IMR-90 (cell line): ENCODE measurements at regions not wholly inside any gene's neighbourhood (a gene's known extent, or its start where the extent isn't known, plus 50 kb on each side); places are given as distances from the start of the nearest gene placed in this dataset.

Experiments used
- ATAC-seq: fragments of 200-7000 bp; cut with Tn5 transposase; 2 replicates; pipeline ENCODE4 v1.9.1; 2020; ENCODE audit warnings: low read depth, mild to moderate bottlenecking, moderate library complexity
- BruUV-seq: library from RNA; stranded (reverse); fragments of 400-500 nt; replicated peaks from 2 replicates; lab custom pipeline; 2021; lab: Mats Ljungman, UMichigan
- CTCF ChIA-PET: fragments of 300-600 bp; formaldehyde crosslinking; extraction: SDS; loops from one replicate; lab custom pipeline; 2021; ENCODE audit warnings: antibody characterized with exemption; lab: Yijun Ruan, JAX
- POLR2A ChIA-PET: fragments of 300-600 bp; sonication (Branson Sonifier 250); formaldehyde crosslinking; loops from one replicate; lab custom pipeline; 2022; ENCODE audit warnings: antibody characterized with exemption; ENCODE audit not compliant: unreplicated experiment; lab: Charles Lee
- DNase-seq: peaks from one replicate; pipeline ENCODE4 v3.0.0; 2013
- H2AFZ ChIP-seq: replicated peaks from 2 replicates; pipeline ENCODE3; 2013; ENCODE audit warnings: low read length, mild to moderate bottlenecking; ENCODE audit not compliant: poor library complexity
- H2AK5ac ChIP-seq: 2 replicates; pipeline ENCODE4 v1.6.1; 2013; ENCODE audit warnings: low read depth, low read length, inconsistent platforms
- H2AK9ac ChIP-seq: replicated peaks from 2 replicates; pipeline ENCODE3; 2013; ENCODE audit warnings: mild to moderate bottlenecking, low read depth, low read length, moderate library complexity; ENCODE audit not compliant: poor library complexity
- H2BK120ac ChIP-seq: 2 replicates; pipeline ENCODE4 v1.6.1; 2013; ENCODE audit warnings: low read depth, low read length, inconsistent platforms
- H2BK15ac ChIP-seq: 3 replicates; pipeline ENCODE4 v1.6.1; 2013; ENCODE audit warnings: low read depth, low read length, inconsistent platforms
- H2BK20ac ChIP-seq: 2 replicates; pipeline ENCODE4 v1.6.1; 2013; ENCODE audit warnings: low read depth, mild to moderate bottlenecking, inconsistent platforms, low read length, moderate library complexity
- H2BK5ac ChIP-seq: 2 replicates; pipeline ENCODE4 v1.6.1; 2013; ENCODE audit warnings: mild to moderate bottlenecking, low read depth, low read length, inconsistent platforms; ENCODE audit not compliant: poor library complexity, severe bottlenecking
- H3K14ac ChIP-seq: replicated peaks from 2 replicates; pipeline ENCODE4 v1.6.1; 2013; ENCODE audit warnings: low read depth, low read length, inconsistent platforms
- H3K18ac ChIP-seq: 2 replicates; pipeline ENCODE4 v1.6.1; 2013; ENCODE audit warnings: low read depth, low read length, control low read depth
- H3K23ac ChIP-seq: 2 replicates; pipeline ENCODE4 v1.6.1; 2013; ENCODE audit warnings: low read depth, low read length, inconsistent platforms
- H3K27ac ChIP-seq: 2 replicates; pipeline ENCODE4 v1.5.1; 2013; ENCODE audit warnings: mild to moderate bottlenecking, control low read depth, low read length; ENCODE audit not compliant: insufficient read depth
- H3K27me3 ChIP-seq: 2 replicates; pipeline ENCODE4 v1.6.1; 2013; ENCODE audit warnings: low read length; ENCODE audit not compliant: control insufficient read depth, insufficient read depth
- H3K36me3 ChIP-seq: 2 replicates; pipeline ENCODE4 v1.6.1; 2013; ENCODE audit warnings: low read length, mixed read lengths; ENCODE audit not compliant: control insufficient read depth, insufficient read depth
- H3K4ac ChIP-seq: 2 replicates; pipeline ENCODE4 v1.6.1; 2013; ENCODE audit warnings: low read depth, low read length, inconsistent platforms
- H3K4me1 ChIP-seq: 2 replicates; pipeline ENCODE4 v1.6.1; 2013; ENCODE audit warnings: low read length, mixed read lengths; ENCODE audit not compliant: control insufficient read depth, insufficient read depth
- H3K4me2 ChIP-seq: 2 replicates; pipeline ENCODE4 v1.6.1; 2013; ENCODE audit warnings: low read depth, mild to moderate bottlenecking, control low read depth, low read length, moderate library complexity
- H3K4me3 ChIP-seq: 2 replicates; pipeline ENCODE4 v1.5.1; 2013; ENCODE audit warnings: low read depth, mild to moderate bottlenecking, control low read depth, low read length, moderate library complexity; ENCODE audit not compliant: insufficient read depth
- H3K56ac ChIP-seq: 2 replicates; pipeline ENCODE4 v1.6.1; 2013; ENCODE audit warnings: low read length, inconsistent platforms; ENCODE audit not compliant: insufficient read depth; ENCODE audit errors: extremely low read depth
- H3K79me1 ChIP-seq, 2 experiments: 2 replicates each; pipeline ENCODE4 v1.6.1; 2013; ENCODE audit warnings: low read length in 2 of 2, inconsistent platforms in 1 of 2, low read depth in 1 of 2
- H3K9ac ChIP-seq: 2 replicates; pipeline ENCODE4 v1.6.1; 2013; ENCODE audit warnings: low read depth, low read length, control low read depth
- H3K9me1 ChIP-seq: 2 replicates; pipeline ENCODE4 v1.6.1; 2013; ENCODE audit warnings: low read length, inconsistent platforms; ENCODE audit not compliant: insufficient read depth
- H3K9me3 ChIP-seq: 2 replicates; pipeline ENCODE4 v1.6.1; 2013; ENCODE audit warnings: low read length; ENCODE audit not compliant: control insufficient read depth, insufficient read depth
- H4K20me1 ChIP-seq: 2 replicates; pipeline ENCODE4 v1.6.1; 2013; ENCODE audit warnings: low read length, inconsistent platforms; ENCODE audit not compliant: insufficient read depth
- H4K5ac ChIP-seq: 2 replicates; pipeline ENCODE4 v1.6.1; 2013; ENCODE audit warnings: mild to moderate bottlenecking, low read depth, low read length, control low read depth
- H4K8ac ChIP-seq, 2 experiments: 2 replicates each; pipeline ENCODE4 v1.6.1; 2013; ENCODE audit warnings: low read depth in 2 of 2, low read length in 2 of 2, control low read depth in 1 of 2, inconsistent platforms in 1 of 2
- H4K91ac ChIP-seq: 2 replicates; pipeline ENCODE4 v1.6.1; 2013; ENCODE audit warnings: low read depth, low read length, inconsistent platforms; ENCODE audit not compliant: insufficient read depth
- BHLHE40 ChIP-seq: fragments of 150-350 bp; IDR thresholded peaks from 2 replicates; pipeline ENCODE4 v1.6.1; 2016; ENCODE audit warnings: mild to moderate bottlenecking, low read depth, low read length
- CEBPB ChIP-seq: IDR thresholded peaks from 2 replicates; pipeline ENCODE4 v1.6.1; 2012; ENCODE audit warnings: low read depth, low read length, improper control_type of control experiment
- CHD1 ChIP-seq: IDR thresholded peaks from 2 replicates; pipeline ENCODE4 v1.6.1; 2012; ENCODE audit warnings: low read depth, low read length, improper control_type of control experiment
- FOS ChIP-seq: fragments of 150-350 bp; IDR thresholded peaks from 2 replicates; pipeline ENCODE4 v1.6.1; 2016; ENCODE audit warnings: low read depth, low read length
- MAFK ChIP-seq: IDR thresholded peaks from 2 replicates; pipeline ENCODE4 v1.6.1; 2012; ENCODE audit warnings: low read depth, low read length, improper control_type of control experiment
- MAZ ChIP-seq: IDR thresholded peaks from 2 replicates; pipeline ENCODE4 v1.6.1; 2012; ENCODE audit warnings: low read depth, mild to moderate bottlenecking, low read length, improper control_type of control experiment, moderate library complexity, borderline replicate concordance
- MXI1 ChIP-seq: IDR thresholded peaks from 2 replicates; pipeline ENCODE4 v1.6.1; 2012; ENCODE audit warnings: low read depth, mild to moderate bottlenecking, low read length, moderate library complexity, borderline replicate concordance
- NFE2L2 ChIP-seq: fragments of 150-350 bp; IDR thresholded peaks from 2 replicates; pipeline ENCODE4 v1.6.1; 2016; ENCODE audit warnings: low read depth, mild to moderate bottlenecking, low read length
- POLR2A ChIP-seq: IDR thresholded peaks from 2 replicates; pipeline ENCODE4 v1.6.1; 2012; ENCODE audit warnings: mild to moderate bottlenecking, low read depth, low read length
- RAD21 ChIP-seq: IDR thresholded peaks from 2 replicates; pipeline ENCODE4 v1.6.1; 2012; ENCODE audit warnings: low read length, improper control_type of control experiment
- RCOR1 ChIP-seq: IDR thresholded peaks from 2 replicates; pipeline ENCODE4 v1.6.1; 2012; ENCODE audit warnings: mild to moderate bottlenecking, low read length, improper control_type of control experiment; ENCODE audit not compliant: insufficient replicate concordance
- RFX5 ChIP-seq: IDR thresholded peaks from 2 replicates; pipeline ENCODE4 v1.8.0; 2012; ENCODE audit warnings: low read depth, mild to moderate bottlenecking, low read length, moderate library complexity
- SMC3 ChIP-seq: fragments of 150-350 bp; IDR thresholded peaks from 2 replicates; pipeline ENCODE4 v1.6.1; 2016; ENCODE audit warnings: low read depth, mild to moderate bottlenecking, antibody characterized with exemption, low read length, moderate library complexity
- WGBS, 2 experiments: methylation state at CpG; one replicate each; pipeline versions ENCODE4 v1.1.5 to v1.1.7; 2013; ENCODE audit warnings: missing lambda C conversion rate in 2 of 2; ENCODE audit not compliant: insufficient read length in 1 of 2; ENCODE audit errors: extremely low coverage in 2 of 2; 5-methylcytosine and 5-hydroxymethylcytosine counted together
- dilution Hi-C: fragments of 300-500 bp; cut with HindIII; formaldehyde crosslinking; loops from one replicate; pipeline ENCODE4 v1.14.3; 2018; ENCODE audit warnings: low sequenced_read_pairs; ENCODE audit not compliant: unreplicated experiment
- in situ Hi-C: fragments of 300-500 bp; cut with MboI; formaldehyde crosslinking; loops from 3 replicates; pipeline ENCODE4 v1.14.3; 2019; ENCODE audit warnings: low sequenced_read_pairs, inconsistent platforms, mixed read lengths
- intact Hi-C: fragments of 100-400 bp; cut with micrococcal nuclease; formaldehyde crosslinking; loops from 2 replicates; pipeline ENCODE4 v1.10.0; 2022
- TF ChIP-seq, protein P1 (sequence below): fragments of 150-350 bp; IDR thresholded peaks from 2 replicates; pipeline ENCODE4 v1.6.1; 2017; ENCODE audit warnings: mild to moderate bottlenecking, antibody characterized with exemption, low read length, low read depth
- TF ChIP-seq, protein P2 (sequence below): fragments of 150-350 bp; IDR thresholded peaks from 2 replicates; pipeline ENCODE4 v1.6.1; 2016; ENCODE audit warnings: low read depth, mild to moderate bottlenecking, low read length, moderate library complexity, borderline replicate concordance
- TF ChIP-seq, protein P3 (sequence below): conservative IDR thresholded peaks from 2 replicates; pipeline ENCODE4 v1.5.1; 2012; ENCODE audit warnings: mild to moderate bottlenecking, low read depth, low read length, improper control_type of control experiment

DNA sequence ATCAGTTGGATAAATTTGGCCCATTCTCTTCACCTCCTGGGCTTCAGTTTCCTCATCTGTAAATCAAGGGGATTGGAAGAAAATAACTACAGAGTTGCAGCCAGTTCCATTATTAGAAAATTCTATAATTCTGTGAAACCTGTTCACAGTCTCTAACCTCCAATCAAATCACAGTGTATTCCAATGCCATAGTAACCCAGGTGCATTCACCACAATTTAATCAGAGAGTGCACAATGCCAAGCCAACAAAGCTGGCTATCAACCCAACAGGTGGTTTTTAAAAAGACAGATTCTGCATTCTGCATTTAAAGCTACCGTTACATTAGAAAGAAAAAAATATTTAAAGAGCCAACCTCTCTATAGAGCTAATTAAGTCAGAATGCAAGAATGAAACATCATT lies 308.6 kb downstream of the RNF144A start:
- H3K23ac ChIP-seq: no peak overlapping the region
- DNase-seq: no peak
- no peaks in the 10 kb centered on the region for H3K4me1 ChIP-seq
- TF ChIP-seq RAD21: no peak
- TF ChIP-seq, protein P1, sequence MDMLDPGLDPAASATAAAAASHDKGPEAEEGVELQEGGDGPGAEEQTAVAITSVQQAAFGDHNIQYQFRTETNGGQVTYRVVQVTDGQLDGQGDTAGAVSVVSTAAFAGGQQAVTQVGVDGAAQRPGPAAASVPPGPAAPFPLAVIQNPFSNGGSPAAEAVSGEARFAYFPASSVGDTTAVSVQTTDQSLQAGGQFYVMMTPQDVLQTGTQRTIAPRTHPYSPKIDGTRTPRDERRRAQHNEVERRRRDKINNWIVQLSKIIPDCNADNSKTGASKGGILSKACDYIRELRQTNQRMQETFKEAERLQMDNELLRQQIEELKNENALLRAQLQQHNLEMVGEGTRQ: no peak
- no peak for TF ChIP-seq NFE2L2
- no peak for TF ChIP-seq RCOR1
- TF ChIP-seq FOS: no peak
- TF ChIP-seq, protein P2, sequence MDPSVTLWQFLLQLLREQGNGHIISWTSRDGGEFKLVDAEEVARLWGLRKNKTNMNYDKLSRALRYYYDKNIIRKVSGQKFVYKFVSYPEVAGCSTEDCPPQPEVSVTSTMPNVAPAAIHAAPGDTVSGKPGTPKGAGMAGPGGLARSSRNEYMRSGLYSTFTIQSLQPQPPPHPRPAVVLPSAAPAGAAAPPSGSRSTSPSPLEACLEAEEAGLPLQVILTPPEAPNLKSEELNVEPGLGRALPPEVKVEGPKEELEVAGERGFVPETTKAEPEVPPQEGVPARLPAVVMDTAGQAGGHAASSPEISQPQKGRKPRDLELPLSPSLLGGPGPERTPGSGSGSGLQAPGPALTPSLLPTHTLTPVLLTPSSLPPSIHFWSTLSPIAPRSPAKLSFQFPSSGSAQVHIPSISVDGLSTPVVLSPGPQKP: no peak
- no peak for TF ChIP-seq MAFK
- TF ChIP-seq SMC3: no peak
- no peak for TF ChIP-seq MAZ
- TF ChIP-seq, protein P3, sequence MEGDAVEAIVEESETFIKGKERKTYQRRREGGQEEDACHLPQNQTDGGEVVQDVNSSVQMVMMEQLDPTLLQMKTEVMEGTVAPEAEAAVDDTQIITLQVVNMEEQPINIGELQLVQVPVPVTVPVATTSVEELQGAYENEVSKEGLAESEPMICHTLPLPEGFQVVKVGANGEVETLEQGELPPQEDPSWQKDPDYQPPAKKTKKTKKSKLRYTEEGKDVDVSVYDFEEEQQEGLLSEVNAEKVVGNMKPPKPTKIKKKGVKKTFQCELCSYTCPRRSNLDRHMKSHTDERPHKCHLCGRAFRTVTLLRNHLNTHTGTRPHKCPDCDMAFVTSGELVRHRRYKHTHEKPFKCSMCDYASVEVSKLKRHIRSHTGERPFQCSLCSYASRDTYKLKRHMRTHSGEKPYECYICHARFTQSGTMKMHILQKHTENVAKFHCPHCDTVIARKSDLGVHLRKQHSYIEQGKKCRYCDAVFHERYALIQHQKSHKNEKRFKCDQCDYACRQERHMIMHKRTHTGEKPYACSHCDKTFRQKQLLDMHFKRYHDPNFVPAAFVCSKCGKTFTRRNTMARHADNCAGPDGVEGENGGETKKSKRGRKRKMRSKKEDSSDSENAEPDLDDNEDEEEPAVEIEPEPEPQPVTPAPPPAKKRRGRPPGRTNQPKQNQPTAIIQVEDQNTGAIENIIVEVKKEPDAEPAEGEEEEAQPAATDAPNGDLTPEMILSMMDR: no peak
- TF ChIP-seq RFX5: no peak
- no peak for TF ChIP-seq CEBPB
- no peak for TF ChIP-seq MXI1
- TF ChIP-seq BHLHE40: no peak
- no peak for TF ChIP-seq CHD1
- TF ChIP-seq POLR2A: no peak
- no peak overlapping the region for H2BK120ac ChIP-seq
- no peak overlapping the region for H3K56ac ChIP-seq
- no peaks in the 10 kb centered on the region for H3K79me1 ChIP-seq
- H4K91ac ChIP-seq: no peak overlapping the region
- H3K4ac ChIP-seq: no peak overlapping the region
- H4K20me1 ChIP-seq: no peaks in the 10 kb centered on the region
- no peak overlapping the region for H4K5ac ChIP-seq
- ATAC-seq: no peak
- H3K9me1 ChIP-seq: no peaks in the 10 kb centered on the region
- H3K27ac ChIP-seq: no peak overlapping the region
- no peak overlapping the region for H2AK5ac ChIP-seq
- CTCF ChIA-PET: no interaction called here
- no peak overlapping the region for H3K4me2 ChIP-seq
- in situ Hi-C loops (no loop called here), intact Hi-C loops (no loop called here), dilution Hi-C loops (no loop called here)
- H2BK5ac ChIP-seq: no peak overlapping the region
- H4K8ac ChIP-seq: no peak overlapping the region
- H3K18ac ChIP-seq: no peak overlapping the region
- no peak overlapping the region for H2BK20ac ChIP-seq
- H3K9me3 ChIP-seq: no peaks in the 10 kb centered on the region
- no peak overlapping the region for H3K14ac ChIP-seq
- no peaks in the 10 kb centered on the region for H3K36me3 ChIP-seq
- H3K27me3 ChIP-seq: no peaks in the 10 kb centered on the region
- H2AK9ac ChIP-seq: no peak overlapping the region
- no peak overlapping the region for H3K9ac ChIP-seq
- no peak overlapping the region for H2BK15ac ChIP-seq
- POLR2A ChIA-PET: interaction anchor here (0.9 kb wide), 1 partner anchor 11 kb away, joined by 3 read pairs; no protein-coding TSS in a partner anchor
- H3K4me3 ChIP-seq: no peak overlapping the region
- WGBS, 2 experiments: no CpG with 5 or more reads among the region's 1 CpG
- no TSS peak for BruUV-seq
- H2AFZ ChIP-seq: no peak overlapping the region
